OCI-LY7 (cell line): ENCODE measurements at regions not wholly inside any gene's neighbourhood (a gene's known extent, or its start where the extent isn't known, plus 50 kb on each side); places are given as distances from the start of the nearest gene placed in this dataset.
"Not testable (repeated sequence)": the region's sequence is repeated elsewhere in the genome, so short reads cannot be mapped to it uniquely, and the experiment has no call there.

Source experiments
- BruUV-seq: library from RNA; stranded (reverse); fragments of 400-500 nt; replicated peaks from 2 replicates; lab custom pipeline; 2021; lab: Mats Ljungman, UMichigan
- CTCF ChIA-PET: fragments of 300-600 bp; sonication (Branson Sonifier 250); formaldehyde crosslinking; loops from one replicate; lab custom pipeline; 2022; ENCODE audit warnings: antibody characterized with exemption; ENCODE audit not compliant: unreplicated experiment; lab: Charles Lee
- POLR2A ChIA-PET: fragments of 300-600 bp; sonication (Branson Sonifier 250); formaldehyde crosslinking; loops from one replicate; lab custom pipeline; 2022; ENCODE audit warnings: antibody characterized with exemption; lab: Charles Lee
- DNase-seq: peaks from one replicate; pipeline ENCODE4 v3.0.0-alpha.2; 2015; ENCODE audit warnings: low spot score
- H2AFZ ChIP-seq: fragments of 200-600 bp; sonication (generic), shearing (Covaris generic); 2 replicates; pipeline ENCODE4 v1.6.1; 2014; ENCODE audit warnings: mild to moderate bottlenecking, antibody characterized with exemption, low read length, moderate library complexity
- H3K27ac ChIP-seq: fragments of 200-600 bp; sonication (generic); 2 replicates; pipeline ENCODE4 v1.5.1; 2014; ENCODE audit warnings: mixed run types, low read depth, mild to moderate bottlenecking, moderate library complexity, low read length, inconsistent platforms; ENCODE audit not compliant: poor library complexity, severe bottlenecking
- H3K36me3 ChIP-seq: fragments of 200-600 bp; sonication (generic); 2 replicates; pipeline ENCODE4 v1.6.1; 2014; ENCODE audit warnings: mild to moderate bottlenecking, antibody characterized with exemption, low read length, moderate library complexity, mixed read lengths; ENCODE audit not compliant: insufficient read depth
- H3K4me1 ChIP-seq: fragments of 200-600 bp; sonication (generic); 2 replicates; pipeline ENCODE4 v1.5.1; 2014; ENCODE audit warnings: mild to moderate bottlenecking, low read length; ENCODE audit not compliant: insufficient read depth, poor library complexity, severe bottlenecking
- H3K4me2 ChIP-seq: fragments of 200-600 bp; sonication (generic); 2 replicates; pipeline ENCODE4 v1.6.1; 2014; ENCODE audit warnings: mild to moderate bottlenecking, low read length
- H3K4me3 ChIP-seq: fragments of 200-600 bp; sonication (generic); 2 replicates; pipeline ENCODE4 v1.5.1; 2014; ENCODE audit warnings: mild to moderate bottlenecking, low read depth, low read length; ENCODE audit not compliant: poor library complexity, severe bottlenecking
- H3K79me2 ChIP-seq: fragments of 200-600 bp; sonication (generic); 2 replicates; pipeline ENCODE4 v1.6.1; 2016; ENCODE audit warnings: low read depth, mild to moderate bottlenecking, low read length, moderate library complexity, mixed read lengths; ENCODE audit not compliant: insufficient read depth
- H3K9me2 ChIP-seq: fragments of 200-600 bp; sonication (generic); 2 replicates; pipeline ENCODE4 v1.6.1; 2016; ENCODE audit warnings: mild to moderate bottlenecking, low read length, mixed read lengths; ENCODE audit not compliant: insufficient read depth
- H3K9me3 ChIP-seq: fragments of 200-600 bp; sonication (generic); 2 replicates; pipeline ENCODE4 v1.6.1; 2014; ENCODE audit warnings: mild to moderate bottlenecking, mixed run types, low read length, mixed read lengths
- H4K20me1 ChIP-seq: fragments of 200-600 bp; sonication (generic); 2 replicates; pipeline ENCODE4 v1.6.1; 2014; ENCODE audit warnings: mild to moderate bottlenecking, antibody characterized with exemption, low read length, moderate library complexity, mixed read lengths; ENCODE audit not compliant: insufficient read depth
- EZH2phosphoT487 ChIP-seq: fragments of 200-600 bp; sonication (generic); IDR thresholded peaks from 2 replicates; pipeline ENCODE4 v1.6.1; 2018; ENCODE audit warnings: low read depth, borderline replicate concordance, mild to moderate bottlenecking, mixed run types, antibody characterized with exemption, low read length, moderate library complexity, mixed read lengths
- intact Hi-C: fragments of 100-400 bp; cut with micrococcal nuclease; formaldehyde crosslinking; loops from one replicate; pipeline ENCODE4 v1.10.0; 2022; ENCODE audit not compliant: unreplicated experiment
- TF ChIP-seq, protein P1 (sequence below): fragments of 200-600 bp; sonication (generic); conservative IDR thresholded peaks from 2 replicates; pipeline ENCODE4 v1.5.1; 2014; ENCODE audit warnings: mild to moderate bottlenecking, antibody characterized with exemption, low read length, moderate library complexity, mixed read lengths

GRCh38 chr13:58379221-58379620 is 747.7 kb downstream of the PCDH17 start:
- intact Hi-C loops, result no loop called here
- Histone ChIP-seq H3K4me3 (no peak overlapping the region), H3K9me2 (no peaks in the 10 kb centered on the region), H3K4me2 (no peak overlapping the region), H2AFZ (no peak overlapping the region), H3K79me2 (no peaks in the 10 kb centered on the region), H3K27ac (no peak overlapping the region), H4K20me1 (no peaks in the 10 kb centered on the region), H3K4me1 (no peaks in the 10 kb centered on the region), H3K9me3 (no peaks in the 10 kb centered on the region), H3K36me3 (no peaks in the 10 kb centered on the region)
- ChIA-PET POLR2A (no interaction called here), CTCF (no interaction called here)
- no TSS peak for BruUV-seq
- TF ChIP-seq, protein P1, sequence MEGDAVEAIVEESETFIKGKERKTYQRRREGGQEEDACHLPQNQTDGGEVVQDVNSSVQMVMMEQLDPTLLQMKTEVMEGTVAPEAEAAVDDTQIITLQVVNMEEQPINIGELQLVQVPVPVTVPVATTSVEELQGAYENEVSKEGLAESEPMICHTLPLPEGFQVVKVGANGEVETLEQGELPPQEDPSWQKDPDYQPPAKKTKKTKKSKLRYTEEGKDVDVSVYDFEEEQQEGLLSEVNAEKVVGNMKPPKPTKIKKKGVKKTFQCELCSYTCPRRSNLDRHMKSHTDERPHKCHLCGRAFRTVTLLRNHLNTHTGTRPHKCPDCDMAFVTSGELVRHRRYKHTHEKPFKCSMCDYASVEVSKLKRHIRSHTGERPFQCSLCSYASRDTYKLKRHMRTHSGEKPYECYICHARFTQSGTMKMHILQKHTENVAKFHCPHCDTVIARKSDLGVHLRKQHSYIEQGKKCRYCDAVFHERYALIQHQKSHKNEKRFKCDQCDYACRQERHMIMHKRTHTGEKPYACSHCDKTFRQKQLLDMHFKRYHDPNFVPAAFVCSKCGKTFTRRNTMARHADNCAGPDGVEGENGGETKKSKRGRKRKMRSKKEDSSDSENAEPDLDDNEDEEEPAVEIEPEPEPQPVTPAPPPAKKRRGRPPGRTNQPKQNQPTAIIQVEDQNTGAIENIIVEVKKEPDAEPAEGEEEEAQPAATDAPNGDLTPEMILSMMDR, result no peak
- TF ChIP-seq EZH2phosphoT487, result no peak
- no peak for DNase-seq

- CTCF ChIA-PET, H3K4me3 ChIP-seq, H2AFZ ChIP-seq, BruUV-seq, H3K4me1 ChIP-seq, intact Hi-C loops, H3K36me3 ChIP-seq, H3K27ac ChIP-seq, H3K9me2 ChIP-seq, DNase-seq, POLR2A ChIA-PET, H4K20me1 ChIP-seq, H3K9me3 ChIP-seq, H3K4me2 ChIP-seq, H3K79me2 ChIP-seq: not testable (repeated sequence)
Observed at GRCh38 chr13:58385336-58385735, 753.8 kb downstream of the PCDH17 start.

DNA sequence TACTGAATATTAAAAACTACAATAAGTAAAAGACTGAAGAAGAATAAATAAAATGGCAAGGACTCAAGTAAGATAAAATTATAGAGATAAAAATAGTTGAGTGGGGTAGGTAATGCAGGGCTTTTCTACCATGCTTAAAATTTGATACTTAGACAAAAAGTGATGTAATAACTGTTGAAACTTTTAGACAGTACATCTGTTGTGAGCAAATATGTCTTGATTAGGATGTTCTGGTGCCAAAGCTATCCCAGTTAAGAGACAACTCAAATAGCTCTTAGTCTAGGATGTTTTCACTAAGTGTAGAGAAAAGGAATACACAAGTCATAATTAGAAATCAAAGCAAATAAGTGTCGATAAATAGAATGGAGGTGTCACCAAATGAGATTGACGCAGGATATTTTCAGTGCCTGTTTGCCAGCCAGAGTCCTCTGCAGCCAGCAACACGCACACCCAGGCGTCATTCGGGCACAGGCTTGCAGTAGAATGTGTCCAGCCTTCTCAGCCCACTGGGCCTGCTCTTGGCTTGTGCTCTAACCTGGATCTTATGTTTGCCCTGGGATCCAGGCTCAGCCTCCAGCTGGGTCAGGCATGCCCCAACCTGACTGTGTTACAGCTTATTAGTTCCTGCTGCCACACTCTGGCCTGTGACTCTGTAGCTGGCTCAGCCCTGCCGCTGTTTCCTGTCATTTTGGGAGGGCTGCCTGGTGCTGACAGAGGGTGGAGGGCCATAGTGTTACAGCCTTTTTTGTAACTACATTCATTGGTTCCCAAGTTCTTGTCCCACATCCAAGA is 766.2 kb downstream of the PCDH17 start:
- Histone ChIP-seq H3K4me3 (no peak overlapping the region), H3K4me2 (no peak overlapping the region), H3K9me3 (no peaks in the 10 kb centered on the region), H3K9me2 (no peaks in the 10 kb centered on the region), H2AFZ (no peak overlapping the region), H3K4me1 (no peaks in the 10 kb centered on the region), H3K27ac (no peak overlapping the region), H4K20me1 (no peaks in the 10 kb centered on the region), H3K79me2 (no peaks in the 10 kb centered on the region), H3K36me3 (no peaks in the 10 kb centered on the region)
- intact Hi-C loops, result no loop called here
- ChIA-PET CTCF (no interaction called here), POLR2A (interaction anchor here (0.6 kb wide), 1 partner anchor 26 kb away, joined by 3 read pairs; no protein-coding TSS in a partner anchor)
- TF ChIP-seq EZH2phosphoT487, result no peak
- TF ChIP-seq, protein P1, result no peak
- no TSS peak for BruUV-seq
- no peak for DNase-seq
